K562 (cell line): ENCODE measurements at regions not wholly inside any gene's neighbourhood (a gene's known extent, or its start where the extent isn't known, plus 50 kb on each side); places are given as distances from the start of the nearest gene placed in this dataset.

ENCODE experiments used
- ATAC-seq: fragments of 200-7000 bp; cut with Tn5 transposase; 3 replicates; pipeline ENCODE4 v1.9.1; 2020; ENCODE audit warnings: moderate library complexity
- BruUV-seq: library from RNA; stranded (reverse); fragments of 400-500 nt; replicated peaks from 2 replicates; lab custom pipeline; 2021; lab: Mats Ljungman, UMichigan
- CTCF ChIA-PET: fragments of 300-600 bp; formaldehyde crosslinking; extraction: SDS; loops from one replicate; lab custom pipeline; 2021; ENCODE audit warnings: low intra/inter-chr PET ratio; lab: Yijun Ruan, JAX
- POLR2A ChIA-PET: fragments of 300-600, 350-650 bp; sonication (Branson Sonifier 250); formaldehyde crosslinking; extraction: SDS; loops from one replicate; lab custom pipeline; 2021; ENCODE audit warnings: antibody characterized with exemption, inconsistent platforms; lab: Yijun Ruan, JAX
- DNase-seq, 4 experiments: peaks; one replicate each; pipeline versions ENCODE4 v3.0.0 to v3.0.0-alpha.2; 2011 to 2018; ENCODE audit warnings: low spot score in 3 of 4, mixed read lengths in 3 of 4; ENCODE audit errors: extremely low read depth in 1 of 4
- FAIRE-seq: peaks from 2 replicates; lab custom pipeline; 2011; peaks lifted over from hg19 to GRCh38; lab: Jason Lieb, UNC
- H2AFZ ChIP-seq: 2 replicates; pipeline ENCODE4 v1.6.0; 2011; ENCODE audit warnings: low read depth, low read length, control low read depth, inconsistent platforms
- H3K27ac ChIP-seq: fragments of 200-600 bp; 3 replicates; pipeline ENCODE4 v1.8.0; 2011; ENCODE audit warnings: low read depth, mild to moderate bottlenecking, control low read depth, inconsistent platforms, low read length, moderate library complexity, mixed read lengths; ENCODE audit errors: extremely low read depth
- H3K27me3 ChIP-seq, 2 experiments: fragments of 300-600 bp in 1 of 2; 2 replicates in 1 of 2; 3 replicates in 1 of 2; pipeline versions ENCODE4 v1.6.0 to v1.8.0; 2011; ENCODE audit warnings: inconsistent platforms in 2 of 2, low read length in 2 of 2, mild to moderate bottlenecking in 1 of 2, mixed read lengths in 1 of 2, moderate library complexity in 1 of 2; ENCODE audit not compliant: control insufficient read depth in 2 of 2, insufficient read depth in 2 of 2
- H3K36me3 ChIP-seq: fragments of 300-600 bp; 3 replicates; pipeline ENCODE4 v1.8.0; 2011; ENCODE audit warnings: mild to moderate bottlenecking, low read length, inconsistent platforms; ENCODE audit not compliant: control insufficient read depth, insufficient read depth
- H3K4me1 ChIP-seq, 2 experiments: fragments of 200-600 bp in 1 of 2; replicated peaks in 1 of 2; 2 replicates in 1 of 2; 3 replicates in 1 of 2; pipeline versions ENCODE4 v1.5.1 to v1.8.0; 2011; ENCODE audit warnings: inconsistent platforms in 2 of 2, low read length in 2 of 2, mild to moderate bottlenecking in 1 of 2, mixed read lengths in 1 of 2, moderate library complexity in 1 of 2; ENCODE audit not compliant: control insufficient read depth in 2 of 2, insufficient read depth in 2 of 2
- H3K4me2 ChIP-seq: 2 replicates; pipeline ENCODE4 v1.6.1; 2011; ENCODE audit warnings: low read length, control low read depth, inconsistent platforms, mixed read lengths; ENCODE audit not compliant: insufficient read depth
- H3K4me3 ChIP-seq: fragments of 200-600 bp; sonication (generic), shearing (Covaris generic); 2 replicates; pipeline ENCODE4 v1.5.1; 2016; ENCODE audit warnings: control low read depth, inconsistent platforms
- H3K79me2 ChIP-seq: fragments of 200-600 bp; 3 replicates; pipeline ENCODE4 v1.8.0; 2011; ENCODE audit warnings: low read length, inconsistent platforms; ENCODE audit not compliant: control insufficient read depth, insufficient read depth
- H3K9ac ChIP-seq, 2 experiments: 2 replicates each; pipeline versions ENCODE4 v1.6.0 to v1.6.1; 2011; ENCODE audit warnings: low read depth in 2 of 2, low read length in 2 of 2, control low read depth in 1 of 2, inconsistent platforms in 1 of 2, mild to moderate bottlenecking in 1 of 2, mixed read lengths in 1 of 2; ENCODE audit not compliant: insufficient read depth in 1 of 2
- H3K9me1 ChIP-seq: one replicate; pipeline ENCODE4 v1.6.0; 2011; ENCODE audit warnings: inconsistent platforms, mild to moderate bottlenecking, low read length, moderate library complexity; ENCODE audit not compliant: control insufficient read depth, insufficient read depth
- H3K9me3 ChIP-seq: replicated peaks from 2 replicates; pipeline ENCODE4 v1.5.1; 2011; ENCODE audit warnings: low read depth, low read length, inconsistent platforms; ENCODE audit not compliant: control insufficient read depth, insufficient read depth
- H4K20me1 ChIP-seq: replicated peaks from 2 replicates; pipeline ENCODE4 v1.6.1; 2011; ENCODE audit warnings: low read length, inconsistent platforms, mixed read lengths; ENCODE audit not compliant: control insufficient read depth, insufficient read depth
- CBFB ChIP-seq: sonication (generic); formaldehyde crosslinking; IDR thresholded peaks from 2 replicates; pipeline ENCODE4 v1.4.0; 2020; ENCODE audit warnings: mild to moderate bottlenecking, missing genetic modification reagents
- CCAR2 ChIP-seq: fragments of 200-400 bp; formaldehyde crosslinking; IDR thresholded peaks from 2 replicates; pipeline ENCODE4 v1.6.1; 2017; ENCODE audit warnings: mild to moderate bottlenecking, low read depth, low read length
- CREB1 ChIP-seq, 2 experiments: sonication (generic) in 1 of 2; formaldehyde crosslinking in 1 of 2; IDR thresholded peaks; 2 replicates each; pipeline versions ENCODE4 v1.6.1 to v1.8.0; 2012 to 2022; ENCODE audit warnings: inconsistent platforms in 1 of 2, mild to moderate bottlenecking in 1 of 2, missing genetic modification reagents in 1 of 2, moderate library complexity in 1 of 2
- ELF4 ChIP-seq: fragments of 450-650 bp; formaldehyde crosslinking; IDR thresholded peaks from 2 replicates; pipeline ENCODE4 v1.4.0; 2022; ENCODE audit warnings: missing genetic modification characterization
- GATA2 ChIP-seq: sonication (generic); formaldehyde crosslinking; IDR thresholded peaks from 2 replicates; pipeline ENCODE4 v1.4.0; 2020; ENCODE audit warnings: mild to moderate bottlenecking, missing genetic modification reagents
- L3MBTL2 ChIP-seq: fragments of 450-650 bp; IDR thresholded peaks from 2 replicates; pipeline ENCODE4 v1.6.1; 2016; ENCODE audit warnings: mild to moderate bottlenecking, moderate library complexity
- NFRKB ChIP-seq: fragments of 450-650 bp; IDR thresholded peaks from 2 replicates; pipeline ENCODE4 v1.6.1; 2016; ENCODE audit warnings: low read depth
- NUFIP1 ChIP-seq: fragments of 450-650 bp; IDR thresholded peaks from 2 replicates; pipeline ENCODE4 v1.6.1; 2018; ENCODE audit not compliant: partially characterized antibody
- RBBP5 ChIP-seq: fragments of 200-600 bp; sonication (generic); IDR thresholded peaks from 2 replicates; pipeline ENCODE4 v1.6.1; 2012; ENCODE audit warnings: borderline replicate concordance, mild to moderate bottlenecking, low read length, control low read depth, inconsistent platforms; ENCODE audit not compliant: insufficient read depth, poor library complexity, severe bottlenecking
- RNF219 ChIP-seq: fragments of 250-450 bp; sonication (Bioruptor Pico); IDR thresholded peaks from 2 replicates; pipeline ENCODE4 v1.5.0; 2022; ENCODE audit warnings: mild to moderate bottlenecking
- SMARCA5 ChIP-seq: fragments of 450-650 bp; IDR thresholded peaks from 2 replicates; pipeline ENCODE4 v1.6.1; 2016
- SREBF1 ChIP-seq: fragments of 150-350 bp; IDR thresholded peaks from 2 replicates; pipeline ENCODE4 v1.6.1; 2014; ENCODE audit warnings: antibody characterized with exemption, low read depth, low read length, borderline replicate concordance
- TAF9B ChIP-seq: fragments of 450-650 bp; IDR thresholded peaks from 2 replicates; pipeline ENCODE4 v1.6.1; 2018; ENCODE audit warnings: mild to moderate bottlenecking; ENCODE audit not compliant: partially characterized antibody
- TARDBP ChIP-seq: fragments of 450-650 bp; IDR thresholded peaks from 2 replicates; pipeline ENCODE4 v1.6.1; 2016
- ZNF274 ChIP-seq: IDR thresholded peaks from 2 replicates; pipeline ENCODE4 v1.6.1; 2011; ENCODE audit warnings: low read depth, mild to moderate bottlenecking, low read length, moderate library complexity, borderline replicate concordance
- ZNF277 ChIP-seq: fragments of 250-450 bp; sonication (Bioruptor Pico); IDR thresholded peaks from 2 replicates; pipeline ENCODE4 v1.8.0; 2022; ENCODE audit warnings: inconsistent platforms, mild to moderate bottlenecking, moderate library complexity, borderline replicate concordance
- ZNF41 ChIP-seq: fragments of 250-450 bp; sonication (Bioruptor Pico); conservative IDR thresholded peaks from 2 replicates; pipeline ENCODE4 v1.4.0; 2020; ENCODE audit warnings: mild to moderate bottlenecking
- WGBS: fragments of 100-300 bp; shearing (Covaris generic); methylation state at CpG from one replicate; pipeline ENCODE4 v1.1.6; 2016; ENCODE audit warnings: low coverage, mixed read lengths; ENCODE audit not compliant: insufficient coverage; ENCODE audit errors: missing lambda C conversion rate; 5-methylcytosine and 5-hydroxymethylcytosine counted together
- in situ Hi-C: fragments of 300-500 bp; cut with MboI; formaldehyde crosslinking; loops from 4 replicates; pipeline ENCODE4 v1.15.0; 2018; ENCODE audit warnings: inconsistent platforms, mixed read lengths
- intact Hi-C: fragments of 100-400 bp; cut with micrococcal nuclease; formaldehyde crosslinking; loops from 2 replicates; pipeline ENCODE4 v1.14.2; 2022
- TF ChIP-seq, protein P1 (sequence below), 2 experiments: fragments of 200-800 bp in 1 of 2; sonication (Bioruptor generic) in 1 of 2; sonication (generic) in 1 of 2; formaldehyde crosslinking in 1 of 2; IDR thresholded peaks in 1 of 2; conservative IDR thresholded peaks in 1 of 2; 2 replicates each; pipeline versions ENCODE4 v1.5.0 to v1.6.1; 2016 to 2020; ENCODE audit warnings: missing compliant biosample characterization in 1 of 2, missing genetic modification characterization in 1 of 2, missing genetic modification reagents in 1 of 2

DNA sequence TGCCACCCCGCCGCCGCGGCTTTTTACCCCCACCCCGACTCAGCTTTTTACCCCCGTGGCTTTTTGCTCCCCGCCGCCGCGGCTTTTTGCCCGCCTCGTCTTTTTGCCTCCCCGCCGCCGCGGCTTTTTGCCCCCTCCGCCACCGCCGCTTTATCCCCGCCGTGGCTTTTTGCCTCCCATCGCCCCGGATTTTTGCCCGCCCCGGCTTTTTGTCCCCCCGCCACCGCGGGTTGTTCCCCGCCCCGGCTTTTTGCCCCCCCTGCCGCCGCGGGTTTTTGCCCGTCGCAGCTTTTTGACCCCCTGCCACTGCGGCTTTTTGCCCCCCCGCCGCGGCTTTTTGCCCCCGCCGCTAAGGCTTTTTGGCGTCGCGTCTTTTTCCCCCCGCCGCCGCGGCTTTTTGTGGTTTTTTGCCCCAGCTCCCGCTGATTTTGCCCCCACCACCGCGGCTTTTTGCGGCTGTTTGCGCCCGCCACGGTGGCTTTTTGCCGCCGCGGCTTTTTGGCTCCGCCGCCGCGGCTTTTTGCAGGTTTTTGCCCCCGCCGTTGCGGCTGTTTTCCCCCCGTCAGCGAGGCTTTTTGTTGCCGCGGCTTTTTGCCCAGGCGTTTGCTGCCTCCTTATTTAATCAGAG, 597.2 kb downstream of the GOLGA6L6 start (continued):
- TF ChIP-seq CREB1 (IDR thresholded peaks at IDR 0.05) (no peak), CREB1 (CRISPR knock-in tag; IDR thresholded peaks at IDR 0.05) (no peak), CBFB (no peak), ZNF274 (no peak), GATA2 (CRISPR knock-in tag) (no peak), TAF9B (no peak), RBBP5 (no peak), SREBF1 (no peak), ZNF277 (CRISPR knock-in tag) (no peak), NUFIP1 (no peak)

- POLR2A ChIA-PET = no interaction called here
- TF ChIP-seq L3MBTL2 (no peak), SMARCA5 (no peak), TARDBP (no peak), CCAR2 (no peak), RNF219 (CRISPR knock-in tag) (no peak), ELF4 (CRISPR knock-in tag) (no peak), ZNF41 (CRISPR knock-in tag) (no peak), NFRKB (no peak)
- TF ChIP-seq, protein P1, sequence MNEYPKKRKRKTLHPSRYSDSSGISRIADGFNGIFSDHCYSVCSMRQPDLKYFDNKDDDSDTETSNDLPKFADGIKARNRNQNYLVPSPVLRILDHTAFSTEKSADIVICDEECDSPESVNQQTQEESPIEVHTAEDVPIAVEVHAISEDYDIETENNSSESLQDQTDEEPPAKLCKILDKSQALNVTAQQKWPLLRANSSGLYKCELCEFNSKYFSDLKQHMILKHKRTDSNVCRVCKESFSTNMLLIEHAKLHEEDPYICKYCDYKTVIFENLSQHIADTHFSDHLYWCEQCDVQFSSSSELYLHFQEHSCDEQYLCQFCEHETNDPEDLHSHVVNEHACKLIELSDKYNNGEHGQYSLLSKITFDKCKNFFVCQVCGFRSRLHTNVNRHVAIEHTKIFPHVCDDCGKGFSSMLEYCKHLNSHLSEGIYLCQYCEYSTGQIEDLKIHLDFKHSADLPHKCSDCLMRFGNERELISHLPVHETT (CRISPR knock-in tag; conservative IDR thresholded peaks at IDR 0.05 in 1 of 2, IDR thresholded peaks at IDR 0.05 in 1 of 2) = no peak
Observed at GRCh38 chr15:19943515-19943914, 598.1 kb downstream of the GOLGA6L6 start.

More at GRCh38 chr15:19943515-19943914, 598.1 kb downstream of the GOLGA6L6 start:
- H3K9me3 ChIP-seq = no peaks in the 10 kb centered on the region
- no peak overlapping the region for H3K9ac ChIP-seq
- no peaks in the 10 kb centered on the region for H3K27me3 ChIP-seq
- no peaks in the 10 kb centered on the region for H3K4me1 ChIP-seq
- WGBS = 40% methylated on average over 1 of the region's 51 CpGs
- CTCF ChIA-PET = no interaction called here
- H3K27ac ChIP-seq = no peak overlapping the region
- no peaks in the 10 kb centered on the region for H3K36me3 ChIP-seq
- no peaks in the 10 kb centered on the region for H4K20me1 ChIP-seq
- BruUV-seq = no TSS peak
- ATAC-seq (no peak), FAIRE-seq (no peak), DNase-seq (peak in 1 of 4 experiments; percentile 0)
- in situ Hi-C loops = no loop called here
- no peak overlapping the region for H2AFZ ChIP-seq
- H3K4me3 ChIP-seq = no peak overlapping the region
- intact Hi-C loops = no loop called here
- H3K9me1 ChIP-seq = no peaks in the 10 kb centered on the region
- no peak overlapping the region for H3K4me2 ChIP-seq
- H3K79me2 ChIP-seq = no peaks in the 10 kb centered on the region
